ENCODE measurements at regions not wholly inside any gene's neighbourhood (a gene's known extent, or its start where the extent isn't known, plus 50 kb on each side); places are given as distances from the start of the nearest gene placed in this dataset.

- peaks cover 28% of the 10 kb centered on the region for H3K9me3 ChIP-seq (ENCODE audit: control insufficient read depth, insufficient read depth, low read length)
- H3K4me3 ChIP-seq (ENCODE audit: low read depth, low read length): no peak overlapping the region
- DNase-seq (ENCODE audit: low read depth, low spot score): no peak
- POLR2A ChIA-PET: no interaction called here
- H3K27me3 ChIP-seq (ENCODE audit: control insufficient read depth, insufficient read depth, low read length): no peaks in the 10 kb centered on the region
- H3K27ac ChIP-seq (ENCODE audit: low read depth, low read length): no peak overlapping the region
- CTCF ChIA-PET: interaction anchor here (0.7 kb wide), 1 partner anchor 358 kb away, joined by 3 read pairs; no protein-coding TSS in a partner anchor
- no peak for TF ChIP-seq CTCF (IDR thresholded peaks at IDR 0.05; ENCODE audit: low read depth, low read length)
These were observed 1494.7 kb upstream of the TMEM132C start for GRCh38 chr12:126772171-126772864.

- CTCF ChIA-PET: interaction anchor here (0.7 kb wide), 1 partner anchor 359 kb away, joined by 3 read pairs; no protein-coding TSS in a partner anchor
- no peak overlapping the region for H3K4me3 ChIP-seq (ENCODE audit: low read depth, low read length)
- no peak for TF ChIP-seq CTCF (IDR thresholded peaks at IDR 0.05; ENCODE audit: low read depth, low read length)
- peaks cover 24% of the 10 kb centered on the region for H3K9me3 ChIP-seq (ENCODE audit: control insufficient read depth, insufficient read depth, low read length)
- H3K27ac ChIP-seq (ENCODE audit: low read depth, low read length): no peak overlapping the region
- H3K27me3 ChIP-seq (ENCODE audit: control insufficient read depth, insufficient read depth, low read length): no peaks in the 10 kb centered on the region
- DNase-seq (ENCODE audit: low read depth, low spot score): no peak
- POLR2A ChIA-PET: no interaction called here
These were observed 1494.0 kb upstream of the TMEM132C start for GRCh38 chr12:126773012-126773411.

GRCh38 chr12:126773491-126773890 lies 1493.5 kb upstream of the TMEM132C start:
- H3K27ac ChIP-seq (ENCODE audit: low read depth, low read length): no peak overlapping the region
- H3K9me3 ChIP-seq (ENCODE audit: control insufficient read depth, insufficient read depth, low read length): peaks cover 24% of the 10 kb centered on the region
- TF ChIP-seq CTCF (IDR thresholded peaks at IDR 0.05; ENCODE audit: low read depth, low read length): no peak
- no peak overlapping the region for H3K4me3 ChIP-seq (ENCODE audit: low read depth, low read length)
- H3K27me3 ChIP-seq (ENCODE audit: control insufficient read depth, insufficient read depth, low read length): no peaks in the 10 kb centered on the region
- CTCF ChIA-PET: no interaction called here
- POLR2A ChIA-PET: no interaction called here
- no peak for DNase-seq (ENCODE audit: low read depth, low spot score)

- TF ChIP-seq CTCF (IDR thresholded peaks at IDR 0.05; ENCODE audit: low read depth, low read length): no peak
- CTCF ChIA-PET: no interaction called here
- H3K4me3 ChIP-seq (ENCODE audit: low read depth, low read length): no peak overlapping the region
- no peaks in the 10 kb centered on the region for H3K27me3 ChIP-seq (ENCODE audit: control insufficient read depth, insufficient read depth, low read length)
- POLR2A ChIA-PET: no interaction called here
- no peak overlapping the region for H3K27ac ChIP-seq (ENCODE audit: low read depth, low read length)
- H3K9me3 ChIP-seq (ENCODE audit: control insufficient read depth, insufficient read depth, low read length): peaks cover 24% of the 10 kb centered on the region
- DNase-seq (ENCODE audit: low read depth, low spot score): no peak
These were observed 1490.8 kb upstream of the TMEM132C start for GRCh38 chr12:126776026-126776655.

- no peak overlapping the region for H3K27ac ChIP-seq (ENCODE audit: low read depth, low read length)
- no peak for TF ChIP-seq CTCF (IDR thresholded peaks at IDR 0.05; ENCODE audit: low read depth, low read length)
- ChIA-PET POLR2A (no interaction called here), CTCF (no interaction called here)
- peaks cover 22% of the 10 kb centered on the region for H3K9me3 ChIP-seq (ENCODE audit: control insufficient read depth, insufficient read depth, low read length)
- no peaks in the 10 kb centered on the region for H3K27me3 ChIP-seq (ENCODE audit: control insufficient read depth, insufficient read depth, low read length)
- no peak overlapping the region for H3K4me3 ChIP-seq (ENCODE audit: low read depth, low read length)
- no peak for DNase-seq (ENCODE audit: low read depth, low spot score)
These were observed 1486.6 kb upstream of the TMEM132C start for GRCh38 chr12:126780343-126780742.
